Neutrophil (primary cell): ENCODE measurements at regions not wholly inside any gene's neighbourhood (a gene's known extent, or its start where the extent isn't known, plus 50 kb on each side); places are given as distances from the start of the nearest gene placed in this dataset.

Source experiments
- H3K27ac ChIP-seq: fragments of 200-600 bp; sonication (generic); 2 replicates; pipeline ENCODE4 v1.5.1; 2016; ENCODE audit warnings: mild to moderate bottlenecking, moderate library complexity
- H3K27me3 ChIP-seq: fragments of 200-600 bp; sonication (generic); 2 replicates; pipeline ENCODE4 v1.6.0; 2016; ENCODE audit warnings: mild to moderate bottlenecking
- H3K36me3 ChIP-seq: fragments of 200-600 bp; sonication (generic); 2 replicates; pipeline ENCODE4 v1.5.1; 2017
- H3K4me1 ChIP-seq, 2 experiments: fragments of 200-600 bp in 1 of 2; sonication (generic) in 1 of 2; 1 replicate in 1 of 2; 2 replicates in 1 of 2; pipeline versions ENCODE4 v1.5.1 to v1.6.1; 2013 to 2016; ENCODE audit warnings: low read depth in 1 of 2, low read length in 1 of 2, mild to moderate bottlenecking in 1 of 2, moderate library complexity in 1 of 2; ENCODE audit not compliant: control insufficient read depth in 1 of 2, insufficient read depth in 1 of 2
- H3K4me3 ChIP-seq, 2 experiments: fragments of 200-600 bp in 1 of 2; sonication (generic) in 1 of 2; 1 replicate in 1 of 2; 2 replicates in 1 of 2; pipeline ENCODE4 v1.5.1; 2013 to 2016; ENCODE audit warnings: low read depth in 1 of 2, low read length in 1 of 2, mild to moderate bottlenecking in 1 of 2, moderate library complexity in 1 of 2
- H3K9me3 ChIP-seq: fragments of 200-600 bp; sonication (generic); 2 replicates; pipeline ENCODE4 v1.5.1; 2016
- CTCF ChIP-seq: fragments of 200-600 bp; sonication (generic); IDR thresholded peaks from 2 replicates; pipeline ENCODE4 v1.5.1; 2016; ENCODE audit warnings: antibody characterized with exemption

- H3K4me3 ChIP-seq, result no peak overlapping the region
- no peaks in the 10 kb centered on the region for H3K27me3 ChIP-seq
- H3K36me3 ChIP-seq, result no peaks in the 10 kb centered on the region
- no peaks in the 10 kb centered on the region for H3K4me1 ChIP-seq
- H3K9me3 ChIP-seq, result no peaks in the 10 kb centered on the region
- no peak for TF ChIP-seq CTCF
- H3K27ac ChIP-seq, result no peak overlapping the region
These were observed 1416.5 kb upstream of the SPRY2 start for GRCh38 chr13:81757348-81757970.

GRCh38 chr13:81745391-81745790 lies 1404.5 kb upstream of the SPRY2 start:
- Histone ChIP-seq H3K4me3 (no peak overlapping the region), H3K36me3 (no peaks in the 10 kb centered on the region)
- TF ChIP-seq CTCF, result no peak

GRCh38 chr13:81738364-81738763 lies 1397.4 kb upstream of the SPRY2 start:
- H3K27ac ChIP-seq, result no peak overlapping the region
- TF ChIP-seq CTCF, result no peak

More at GRCh38 chr13:81745391-81745790, 1404.5 kb upstream of the SPRY2 start:
- no peak overlapping the region for H3K27ac ChIP-seq
- H3K9me3 ChIP-seq, result no peaks in the 10 kb centered on the region
- H3K4me1 ChIP-seq, result no peaks in the 10 kb centered on the region
- no peaks in the 10 kb centered on the region for H3K27me3 ChIP-seq

GRCh38 chr13:81726037-81726726 lies 1385.3 kb upstream of the SPRY2 start:
- Histone ChIP-seq H3K36me3 (no peaks in the 10 kb centered on the region), H3K27me3 (no peaks in the 10 kb centered on the region), H3K4me3 (no peak overlapping the region), H3K9me3 (peaks cover 8% of the 10 kb centered on the region), H3K27ac (no peak overlapping the region), H3K4me1 (no peaks in the 10 kb centered on the region)
- TF ChIP-seq CTCF, result no peak

More at GRCh38 chr13:81738364-81738763, 1397.4 kb upstream of the SPRY2 start:
- no peaks in the 10 kb centered on the region for H3K36me3 ChIP-seq
- H3K4me1 ChIP-seq, result no peaks in the 10 kb centered on the region
- no peaks in the 10 kb centered on the region for H3K27me3 ChIP-seq
- H3K9me3 ChIP-seq, result no peaks in the 10 kb centered on the region
- H3K4me3 ChIP-seq, result no peak overlapping the region

GRCh38 chr13:81722456-81722855 lies 1381.5 kb upstream of the SPRY2 start:
- Histone ChIP-seq H3K4me1 (no peaks in the 10 kb centered on the region), H3K9me3 (peaks cover 8% of the 10 kb centered on the region), H3K4me3 (no peak overlapping the region), H3K36me3 (no peaks in the 10 kb centered on the region), H3K27me3 (no peaks in the 10 kb centered on the region), H3K27ac (no peak overlapping the region)
- no peak for TF ChIP-seq CTCF
